Activated naive CD4-positive, alpha-beta T cell treated with anti-CD3 and anti-CD28 coated beads, Interleukin-2, amount 50 U/mL, for 72 hours (primary cell): ENCODE measurements at regions not wholly inside any gene's neighbourhood (a gene's known extent, or its start where the extent isn't known, plus 50 kb on each side); places are given as distances from the start of the nearest gene placed in this dataset.
A peak's percentile ranks its signal among the peaks of the same experiment; 100 is the strongest.

ENCODE experiments used
- ATAC-seq, 2 donors: fragments of 150-1000 bp; cut with Tn5 transposase; 2 replicates each; pipeline ENCODE4 v1.10.0; 2021; ENCODE audit warnings: mild to moderate bottlenecking in 2 of 2, moderate library complexity in 2 of 2
- DNase-seq, 2 donors: peaks; one replicate each; pipeline ENCODE4 v3.0.0; 2021 to 2022; ENCODE audit warnings: low spot score in 2 of 2
- H3K27ac Mint-ChIP-seq, 2 donors: one replicate each; pipeline ENCODE4 v1.8.0; 2022; ENCODE audit warnings: mild to moderate bottlenecking in 2 of 2, mixed read lengths in 2 of 2
- H3K36me3 Mint-ChIP-seq, 2 donors: one replicate each; pipeline ENCODE4 v1.8.0; 2022; ENCODE audit warnings: mixed read lengths in 2 of 2
- H3K9me3 Mint-ChIP-seq, 2 donors: one replicate each; pipeline ENCODE4 v1.8.0; 2022; ENCODE audit warnings: mixed read lengths in 2 of 2

- ATAC-seq (no peak), DNase-seq (no peak)
- H3K36me3 Mint-ChIP-seq: no peaks in the 10 kb centered on the region
- H3K27ac Mint-ChIP-seq: no peak overlapping the region
- peaks cover 0 to 13% of the 10 kb centered on the region in 2 donors for H3K9me3 Mint-ChIP-seq
These were observed 262.7 kb upstream of the STT3B start for GRCh38 chr3:31270010-31270409.

DNA sequence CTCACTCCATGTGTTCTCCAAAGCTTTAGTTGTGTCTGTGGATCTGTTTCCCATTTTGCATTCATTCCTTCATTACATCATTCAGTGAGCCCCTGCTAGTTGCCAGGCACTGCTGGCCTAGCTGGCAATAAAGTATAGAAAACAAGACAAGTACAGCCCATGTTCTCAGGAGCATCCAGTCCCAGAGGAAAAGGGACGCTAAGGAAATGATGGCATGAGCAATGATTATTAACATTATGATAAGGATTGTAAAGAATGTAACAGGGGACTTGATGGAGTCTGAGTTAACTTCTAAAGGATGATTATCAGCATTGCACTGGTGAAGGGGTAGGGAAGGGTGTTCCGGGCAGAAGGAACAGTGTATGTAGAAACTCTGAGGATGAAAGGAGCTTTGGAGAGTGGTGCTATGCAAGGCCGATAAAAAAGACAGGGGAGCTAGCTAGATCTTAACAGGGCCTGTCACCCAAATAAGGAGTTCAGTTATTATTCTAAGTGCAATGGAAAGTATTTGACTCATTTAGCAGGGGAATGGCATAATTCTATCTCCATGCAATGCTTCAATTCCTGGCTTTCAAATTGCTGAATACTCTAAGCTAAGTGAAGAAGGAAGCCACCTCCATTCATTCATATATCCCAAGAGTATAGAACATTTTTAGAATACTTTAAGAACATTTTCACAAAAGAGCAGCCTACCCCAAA lies 258.2 kb upstream of the STT3B start:
- Mint-ChIP-seq H3K9me3 (peaks cover 0 to 4% of the 10 kb centered on the region in 2 donors), H3K27ac (no peak overlapping the region), H3K36me3 (no peaks in the 10 kb centered on the region)
- DNase-seq (no peak), ATAC-seq (no peak)

- no peak overlapping the region for H3K27ac Mint-ChIP-seq
These were observed 257.6 kb upstream of the STT3B start for GRCh38 chr3:31275038-31275572.

GRCh38 chr3:31275583-31275982 lies 257.1 kb upstream of the STT3B start:
- H3K36me3 Mint-ChIP-seq: no peaks in the 10 kb centered on the region
- no peak overlapping the region for H3K27ac Mint-ChIP-seq
- H3K9me3 Mint-ChIP-seq: peaks cover 0 to 4% of the 10 kb centered on the region in 2 donors
- ATAC-seq (no peak), DNase-seq (no peak)

More at GRCh38 chr3:31275038-31275572, 257.6 kb upstream of the STT3B start:
- DNase-seq (no peak), ATAC-seq (no peak)
- Mint-ChIP-seq H3K9me3 (peaks cover 0 to 4% of the 10 kb centered on the region in 2 donors), H3K36me3 (no peaks in the 10 kb centered on the region)

DNA sequence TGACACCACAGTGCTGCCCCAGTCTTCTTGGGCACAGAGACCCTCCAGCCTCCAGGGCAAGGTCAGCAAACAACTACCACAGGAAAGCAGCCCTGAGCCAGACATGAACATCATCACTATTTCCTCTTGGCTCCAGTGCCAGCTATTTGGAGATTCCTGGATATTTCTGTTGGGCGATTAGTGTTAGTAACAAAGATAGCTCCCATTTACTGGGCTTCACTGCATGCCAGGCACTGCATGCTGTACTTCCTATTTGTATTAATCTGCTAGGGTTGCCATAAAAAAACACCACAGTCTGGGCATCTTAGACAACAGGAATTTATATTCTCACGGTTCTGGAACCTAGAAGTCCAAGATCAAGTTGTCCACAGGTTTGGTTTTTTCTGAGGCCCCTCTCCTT lies 255.1 kb upstream of the STT3B start:
- Mint-ChIP-seq H3K36me3 (peaks cover 0 to 6% of the 10 kb centered on the region in 2 donors), H3K27ac (no peak overlapping the region), H3K9me3 (peaks cover 3 to 10% of the 10 kb centered on the region in 2 donors)
- no peak for ATAC-seq
- no peak for DNase-seq

- peaks cover 0 to 6% of the 10 kb centered on the region in 2 donors for H3K36me3 Mint-ChIP-seq
- H3K27ac Mint-ChIP-seq: peak overlapping the region in 1 of 2 donors; percentile 40
- DNase-seq (no peak), ATAC-seq (no peak)
- peaks cover 4 to 13% of the 10 kb centered on the region in 2 donors for H3K9me3 Mint-ChIP-seq
These were observed 254.2 kb upstream of the STT3B start for GRCh38 chr3:31278532-31278931.

DNA sequence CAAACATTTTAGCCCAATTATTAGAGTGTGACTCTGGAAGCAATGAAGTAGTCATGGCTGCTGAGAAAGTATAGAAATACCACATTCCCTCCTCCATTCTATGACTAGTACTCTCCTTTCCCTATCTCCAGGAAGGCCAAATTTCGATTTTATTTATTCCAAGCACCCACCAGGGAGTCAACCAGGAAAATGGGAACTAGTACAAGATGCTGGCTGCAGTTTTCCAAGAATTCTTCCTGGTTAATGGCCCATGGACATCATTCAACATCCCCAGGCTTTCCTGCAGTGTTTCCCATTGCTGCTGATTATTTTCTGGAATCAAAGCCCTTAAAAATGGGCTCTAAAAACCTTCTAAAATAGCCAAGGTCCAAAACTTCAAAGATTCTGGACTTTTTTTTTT lies 247.9 kb upstream of the STT3B start:
- Mint-ChIP-seq H3K36me3 (peaks cover 0 to 10% of the 10 kb centered on the region in 2 donors), H3K9me3 (peaks cover 8 to 13% of the 10 kb centered on the region in 2 donors), H3K27ac (no peak overlapping the region)
- no peak for DNase-seq
- ATAC-seq: no peak

DNA sequence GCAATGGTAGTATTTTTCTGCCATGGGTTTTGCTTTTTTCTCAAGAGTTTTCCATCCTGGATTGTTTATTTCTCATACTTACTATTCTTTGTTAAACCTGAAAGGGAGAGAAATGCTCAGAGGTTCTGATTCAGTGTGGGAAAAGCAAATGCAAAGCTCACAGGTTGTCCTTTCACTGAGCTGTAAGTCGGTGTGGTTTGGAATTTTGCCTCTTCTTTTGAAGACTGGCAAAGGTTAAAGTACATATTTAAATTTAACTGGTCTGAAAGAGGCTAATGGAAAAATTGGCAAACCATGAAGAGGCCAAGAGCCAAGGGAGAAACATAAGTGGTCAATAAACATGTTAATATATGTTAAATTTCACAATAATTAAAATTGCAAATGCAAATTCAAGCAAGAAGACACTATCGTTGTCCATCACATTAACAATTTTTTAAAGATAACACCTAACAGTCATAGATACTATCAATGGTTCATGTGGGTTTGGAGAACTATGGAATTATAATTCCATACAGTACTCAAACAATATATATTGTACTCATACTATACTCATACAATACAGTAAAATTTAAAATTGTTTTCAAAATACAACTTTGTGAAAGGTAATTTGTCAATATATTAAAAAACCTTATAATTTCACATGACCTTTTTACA lies 246.8 kb upstream of the STT3B start:
- DNase-seq (no peak), ATAC-seq (no peak)
- peaks cover 8 to 13% of the 10 kb centered on the region in 2 donors for H3K9me3 Mint-ChIP-seq
- no peak overlapping the region for H3K27ac Mint-ChIP-seq
- H3K36me3 Mint-ChIP-seq: peaks cover 0 to 16% of the 10 kb centered on the region in 2 donors

GRCh38 chr3:31288224-31288623 lies 244.5 kb upstream of the STT3B start:
- H3K27ac Mint-ChIP-seq: peak overlapping the region in 1 of 2 donors; percentile 15
- peak; percentile 5 to 18 for ATAC-seq

DNA sequence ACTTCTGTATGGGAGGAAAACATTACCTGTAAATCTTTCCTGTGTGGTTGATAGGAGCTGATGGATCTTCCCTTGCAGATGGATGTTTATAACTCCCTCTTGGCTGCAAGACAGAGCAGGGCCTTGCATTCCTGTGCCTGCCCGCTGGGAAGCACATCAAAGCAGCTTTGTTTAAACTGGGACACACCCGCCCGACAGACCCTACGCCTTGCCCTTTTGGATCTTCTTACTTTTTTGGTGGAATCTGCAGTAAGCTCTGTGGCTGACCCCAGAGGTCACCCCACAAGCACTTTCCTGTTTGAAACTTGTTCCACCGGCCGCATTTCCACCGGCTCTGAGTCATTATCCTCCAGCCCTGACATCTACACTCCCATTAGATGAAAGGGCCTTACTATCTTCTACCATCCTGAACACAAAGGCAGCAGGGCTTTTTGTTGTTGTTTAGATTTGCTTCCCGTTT lies 244.1 kb upstream of the STT3B start:
- ATAC-seq (peak; percentile 86 to 90), DNase-seq (peak in 1 of 2 donors; percentile 23)
- Mint-ChIP-seq H3K9me3 (peaks cover 4 to 5% of the 10 kb centered on the region in 2 donors), H3K27ac (peak overlapping the region in 1 of 2 donors; percentile 15), H3K36me3 (peaks cover 0 to 10% of the 10 kb centered on the region in 2 donors)

More at GRCh38 chr3:31288224-31288623, 244.5 kb upstream of the STT3B start:
- Mint-ChIP-seq H3K36me3 (peaks cover 0 to 10% of the 10 kb centered on the region in 2 donors), H3K9me3 (peaks cover 4 to 5% of the 10 kb centered on the region in 2 donors)
- DNase-seq: no peak

- H3K9me3 Mint-ChIP-seq: peaks cover 0 to 5% of the 10 kb centered on the region in 2 donors
- H3K27ac Mint-ChIP-seq: peak overlapping the region in 1 of 2 donors; percentile 3
- ATAC-seq: no peak
These were observed 243.1 kb upstream of the STT3B start for GRCh38 chr3:31289584-31289983.

DNA sequence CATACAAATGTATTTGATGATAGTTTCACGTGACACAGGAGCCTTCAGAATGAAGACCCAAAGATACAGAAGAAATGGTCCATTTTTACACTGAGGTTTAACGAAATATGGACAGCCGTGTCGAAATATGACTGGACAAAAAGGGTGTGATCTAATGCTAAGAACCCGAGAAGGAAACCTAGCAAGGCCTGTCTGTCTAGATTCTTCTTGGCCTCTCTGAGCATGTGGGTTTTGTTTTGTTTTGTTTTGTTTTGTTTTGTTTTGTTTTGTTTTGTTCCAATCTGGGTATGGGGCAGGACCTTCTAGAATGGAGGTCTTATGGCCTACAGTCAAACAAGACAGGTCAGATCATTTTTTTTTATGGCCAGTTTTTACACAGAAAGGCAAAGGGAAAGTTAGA lies 242.7 kb upstream of the STT3B start:
- ATAC-seq: no peak
- no peak for DNase-seq
- H3K36me3 Mint-ChIP-seq: peaks cover 0 to 10% of the 10 kb centered on the region in 2 donors
- peaks cover 0 to 5% of the 10 kb centered on the region in 2 donors for H3K9me3 Mint-ChIP-seq
- peak overlapping the region in 1 of 2 donors; percentile 3 for H3K27ac Mint-ChIP-seq

More at GRCh38 chr3:31289584-31289983, 243.1 kb upstream of the STT3B start:
- DNase-seq: no peak
- H3K36me3 Mint-ChIP-seq: peaks cover 0 to 10% of the 10 kb centered on the region in 2 donors

GRCh38 chr3:31291818-31292217 lies 240.9 kb upstream of the STT3B start:
- ATAC-seq: no peak
- Mint-ChIP-seq H3K9me3 (peaks cover 0 to 5% of the 10 kb centered on the region in 2 donors), H3K27ac (no peak overlapping the region), H3K36me3 (peaks cover 0 to 10% of the 10 kb centered on the region in 2 donors)
- no peak for DNase-seq

DNA sequence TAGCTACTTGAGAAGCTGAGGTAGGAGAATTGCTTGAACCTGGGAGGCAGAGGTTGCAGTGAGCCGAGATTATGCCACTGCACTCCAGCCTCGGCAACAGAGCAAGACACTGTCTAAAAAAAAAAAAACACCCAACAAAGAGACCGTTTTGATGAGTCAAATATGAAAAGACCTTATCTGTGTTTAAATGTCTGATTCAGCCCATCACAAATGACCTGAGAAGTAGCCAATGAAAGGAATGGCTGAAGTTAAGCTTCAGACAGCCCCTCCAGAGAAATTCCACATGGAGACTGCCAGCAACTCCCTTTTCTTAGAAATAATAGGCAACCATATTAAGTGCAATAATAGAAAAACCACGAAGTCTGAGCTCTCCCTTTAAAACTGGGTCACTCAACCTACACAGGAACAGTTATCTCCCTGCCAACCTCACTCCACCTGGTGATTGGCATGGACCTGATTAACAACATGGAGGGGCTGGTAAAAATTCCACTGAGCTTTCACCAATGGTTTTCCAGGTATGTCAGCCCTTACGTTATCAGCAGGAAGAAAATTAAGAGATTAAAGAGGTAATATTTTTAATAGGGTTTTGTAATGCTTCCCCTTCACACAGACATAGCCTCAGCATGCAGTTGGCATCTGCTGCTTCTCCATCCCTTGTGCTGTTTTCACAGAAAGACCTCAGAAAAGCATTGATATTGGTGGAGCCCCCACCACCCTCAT lies 238.1 kb upstream of the STT3B start:
- Mint-ChIP-seq H3K9me3 (peaks cover 0 to 14% of the 10 kb centered on the region in 2 donors), H3K36me3 (peaks cover 7 to 17% of the 10 kb centered on the region in 2 donors), H3K27ac (no peak overlapping the region)
- ATAC-seq: no peak
- no peak for DNase-seq

- Mint-ChIP-seq H3K36me3 (peaks cover 7 to 10% of the 10 kb centered on the region in 2 donors), H3K27ac (no peak overlapping the region), H3K9me3 (peaks cover 5 to 19% of the 10 kb centered on the region in 2 donors)
- ATAC-seq (no peak), DNase-seq (no peak)
These were observed 237.5 kb upstream of the STT3B start for GRCh38 chr3:31295150-31295765.

DNA sequence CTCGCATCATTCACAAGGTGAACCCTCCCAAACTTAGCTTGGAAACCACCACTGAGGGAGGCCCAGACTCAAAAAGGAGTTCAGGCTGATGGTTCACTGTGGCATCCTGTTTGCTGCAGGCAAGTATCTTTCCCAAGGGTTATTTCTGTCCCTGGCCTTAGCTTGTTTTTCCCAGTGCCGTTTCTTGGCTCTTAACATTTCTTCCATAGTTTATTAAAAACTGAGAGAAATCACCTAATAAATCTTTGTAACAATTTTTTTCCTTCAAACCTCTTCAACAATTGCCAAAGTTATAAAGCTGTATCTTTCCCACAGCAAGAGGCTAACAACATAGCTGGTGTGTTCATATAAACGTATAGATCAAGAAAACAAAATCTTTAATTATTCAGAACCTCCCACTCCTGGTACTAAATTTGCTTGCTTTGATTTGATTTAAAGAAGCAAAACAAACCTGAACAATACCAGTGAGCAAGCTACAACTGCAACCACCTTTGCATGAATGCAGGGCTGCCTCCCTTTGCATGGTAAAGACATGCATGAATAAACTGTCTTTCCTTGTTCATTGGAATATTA lies 234.9 kb upstream of the STT3B start:
- no peak for ATAC-seq
- Mint-ChIP-seq H3K9me3 (peaks cover 5 to 32% of the 10 kb centered on the region in 2 donors), H3K27ac (no peak overlapping the region), H3K36me3 (peaks cover 7 to 9% of the 10 kb centered on the region in 2 donors)
- DNase-seq: no peak
